ENCODE measurements at regions not wholly inside any gene's neighbourhood (a gene's known extent, or its start where the extent isn't known, plus 50 kb on each side); places are given as distances from the start of the nearest gene placed in this dataset.

DNA sequence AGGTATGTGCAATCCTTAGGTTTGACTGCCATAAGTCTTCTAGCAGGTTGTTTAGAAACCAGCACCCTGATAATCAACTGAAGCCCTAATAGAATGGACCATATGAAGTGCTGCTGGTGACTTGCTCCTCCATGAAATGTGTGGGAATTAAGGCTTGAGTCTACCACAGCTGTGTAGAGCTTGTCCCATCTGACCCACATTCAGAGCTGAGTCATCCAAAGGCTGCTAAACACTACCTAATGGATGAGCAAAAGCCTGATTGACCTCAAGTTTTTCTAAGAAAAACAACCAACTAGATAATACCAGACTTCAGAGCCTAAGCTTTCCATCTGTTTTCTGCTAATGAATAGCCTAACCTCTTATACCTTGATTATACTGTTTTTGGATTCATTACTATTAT lies 120.3 kb upstream of the MOCS1 start:
- DNase-seq = no peak

DNA sequence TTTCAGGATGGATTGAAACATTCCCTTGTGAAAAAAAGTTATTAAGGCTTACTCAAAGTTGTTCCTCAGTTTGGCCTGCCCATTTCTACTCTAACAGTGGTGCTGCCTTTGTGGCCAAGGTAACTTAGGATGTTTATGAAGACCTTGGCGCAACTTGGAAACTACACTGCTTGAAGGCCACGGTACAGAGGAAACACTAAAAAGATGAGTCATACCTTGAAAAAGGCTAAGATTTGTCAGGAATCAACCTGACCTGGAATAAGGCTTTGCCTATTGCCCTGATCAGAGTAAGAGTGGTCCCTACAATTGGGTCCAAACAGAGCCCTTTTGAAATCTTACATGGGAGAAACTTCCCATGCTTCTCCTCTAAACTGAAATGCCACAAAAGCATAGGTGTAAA lies 119.9 kb upstream of the MOCS1 start:
- DNase-seq = no peak

DNA sequence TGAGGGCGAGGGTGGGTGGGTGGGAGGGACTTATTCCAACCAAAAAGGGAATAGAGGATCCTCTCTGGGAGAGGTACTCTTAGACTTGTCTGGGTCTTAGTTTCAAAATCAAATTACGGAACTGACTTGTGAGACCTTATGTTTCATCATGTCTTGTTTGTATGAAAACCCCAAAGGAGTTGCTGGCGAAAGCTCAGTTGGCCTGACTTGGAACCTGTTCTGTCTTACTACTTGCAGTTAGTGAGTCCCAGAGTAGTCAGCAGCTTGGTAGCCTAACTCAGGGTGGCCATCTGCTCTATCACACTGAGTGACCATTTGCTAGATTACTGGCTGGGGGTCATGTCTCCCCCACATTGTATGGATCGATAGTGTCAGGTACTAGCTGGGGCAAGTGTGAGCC lies 114.9 kb upstream of the MOCS1 start:
- DNase-seq = no peak

DNA sequence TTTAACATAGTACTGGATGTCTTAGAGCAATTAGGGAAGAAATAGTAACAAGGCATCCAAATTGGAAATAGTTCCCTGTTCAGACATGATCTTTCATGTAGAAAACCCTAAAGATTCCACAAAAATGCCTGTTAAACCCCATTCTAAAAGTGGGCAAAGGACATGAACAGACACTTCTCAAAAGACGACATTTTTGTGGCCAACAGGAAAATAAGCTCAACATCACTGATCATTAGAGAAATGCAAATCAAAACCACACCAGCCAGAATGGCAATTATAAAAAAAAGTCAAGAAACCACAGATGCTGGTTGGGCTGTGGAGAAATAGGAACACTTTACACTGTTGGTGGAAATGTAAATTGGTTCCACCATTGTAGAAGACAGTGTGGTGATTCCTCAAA lies 109.9 kb upstream of the MOCS1 start:
- DNase-seq = no peak

DNA sequence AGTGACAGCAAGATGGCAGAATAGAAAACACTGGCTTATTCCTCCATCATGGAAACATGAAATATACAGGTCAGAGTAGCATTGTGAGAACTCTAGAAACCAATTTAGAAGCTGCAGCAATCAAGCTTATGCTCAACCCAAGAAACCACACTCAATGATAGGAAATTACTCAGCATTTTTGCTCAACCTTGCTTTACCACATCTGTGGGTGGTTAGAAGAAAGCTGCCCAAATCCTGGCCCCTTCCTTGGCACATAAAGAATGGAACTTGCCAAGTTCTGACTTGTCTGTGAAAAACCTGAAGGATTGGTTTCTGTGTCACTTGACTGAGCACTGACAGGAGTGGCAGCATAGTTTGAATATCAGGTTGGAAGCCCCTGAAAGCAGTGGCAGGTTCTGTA lies 108.0 kb upstream of the MOCS1 start:
- DNase-seq = no peak

DNA sequence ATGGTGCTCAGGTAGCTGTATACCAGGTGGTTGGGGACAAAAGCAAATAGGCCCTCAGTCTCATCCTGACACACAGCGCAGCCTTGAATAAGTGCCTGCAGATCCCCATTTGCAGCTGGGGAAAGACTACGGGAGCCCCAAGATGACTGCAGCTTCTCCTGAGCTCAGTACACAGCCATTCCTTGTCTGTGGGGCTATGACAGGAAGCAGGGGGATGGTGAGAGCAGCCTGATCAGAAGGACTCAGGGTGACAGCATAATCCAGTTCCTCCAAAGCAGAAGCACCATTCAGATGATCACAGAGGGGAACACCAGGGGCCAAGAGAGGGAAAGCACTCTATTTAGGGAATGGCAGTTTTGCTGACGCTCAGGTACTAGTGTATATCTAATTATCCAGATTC lies 104.8 kb upstream of the MOCS1 start:
- no peak for DNase-seq

DNA sequence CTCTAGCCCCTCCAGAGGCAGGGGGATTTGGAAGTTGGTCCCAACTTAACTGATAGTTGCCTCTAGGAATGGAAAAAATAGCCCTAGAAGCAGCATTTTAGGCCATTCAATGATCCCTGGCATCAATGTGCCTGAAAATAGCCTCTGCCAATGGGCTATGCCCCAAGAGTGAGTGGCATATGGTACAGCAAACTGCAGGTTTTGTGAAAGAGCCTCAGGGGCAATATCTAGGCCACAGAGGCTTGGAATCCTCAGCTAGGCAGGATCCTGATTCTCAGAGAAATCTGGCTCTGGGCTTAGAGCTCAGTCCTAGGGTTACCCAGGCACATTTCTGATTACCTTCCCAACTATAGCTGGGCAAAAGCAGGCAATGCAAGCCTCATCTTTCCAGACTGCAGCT lies 104.4 kb upstream of the MOCS1 start:
- DNase-seq = no peak

DNA sequence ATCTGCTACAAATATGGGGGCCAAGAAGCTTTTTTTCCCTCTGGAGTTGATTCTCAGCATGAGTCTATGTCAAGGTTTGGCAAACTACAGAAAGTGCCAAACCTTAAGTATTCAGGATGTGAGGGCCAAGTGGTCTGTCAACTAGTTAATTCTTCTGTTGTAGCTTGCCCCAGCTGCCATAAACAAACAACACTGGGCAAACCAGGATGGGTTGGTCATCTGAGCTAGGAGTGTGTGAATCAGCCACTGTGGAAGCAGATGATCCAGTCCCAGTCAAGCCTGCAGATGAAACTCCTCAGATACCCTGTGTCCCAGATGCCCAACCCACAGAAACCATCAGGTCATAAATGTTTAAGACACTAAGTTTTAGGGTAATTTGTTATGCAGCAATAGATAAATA lies 103.0 kb upstream of the MOCS1 start:
- DNase-seq = no peak

DNA sequence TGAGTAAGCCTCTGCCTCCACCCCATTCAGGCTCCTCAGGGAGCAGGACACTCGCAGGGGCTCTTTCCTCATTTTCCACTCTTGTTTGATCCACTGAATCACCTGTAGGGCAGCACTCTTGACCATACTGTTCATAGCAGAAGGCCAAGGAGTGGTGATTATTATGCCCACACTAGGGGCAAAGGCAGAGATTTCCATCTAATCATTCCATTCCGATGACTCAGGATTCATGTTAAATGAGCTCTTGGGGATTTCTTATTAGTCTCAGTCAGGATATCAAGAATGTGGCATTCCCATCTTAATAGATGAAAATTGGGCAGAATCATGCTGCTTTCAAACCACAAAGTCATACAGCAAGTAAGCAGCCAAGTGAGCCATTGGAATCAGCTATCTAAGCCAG lies 101.9 kb upstream of the MOCS1 start:
- DNase-seq = no peak

DNA sequence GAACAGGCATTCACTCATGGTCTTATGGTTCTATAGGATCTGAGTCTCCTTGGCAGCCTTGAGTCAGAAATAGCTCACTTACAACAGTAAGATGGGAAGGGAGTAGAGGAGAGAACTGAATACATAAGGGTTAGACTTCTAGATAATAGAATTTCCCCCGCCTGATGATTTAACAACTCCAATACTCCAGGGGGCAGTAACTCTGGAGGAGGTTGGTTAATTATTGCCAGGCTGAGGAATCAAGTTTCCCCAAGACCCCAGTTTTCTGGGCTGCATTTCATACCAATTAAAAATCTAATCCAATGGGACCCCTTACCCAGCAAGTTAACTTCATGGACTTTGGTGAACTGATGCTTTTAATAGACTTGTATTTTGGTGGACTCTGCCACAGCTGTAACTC lies 94.2 kb upstream of the MOCS1 start:
- no peak for DNase-seq

DNA sequence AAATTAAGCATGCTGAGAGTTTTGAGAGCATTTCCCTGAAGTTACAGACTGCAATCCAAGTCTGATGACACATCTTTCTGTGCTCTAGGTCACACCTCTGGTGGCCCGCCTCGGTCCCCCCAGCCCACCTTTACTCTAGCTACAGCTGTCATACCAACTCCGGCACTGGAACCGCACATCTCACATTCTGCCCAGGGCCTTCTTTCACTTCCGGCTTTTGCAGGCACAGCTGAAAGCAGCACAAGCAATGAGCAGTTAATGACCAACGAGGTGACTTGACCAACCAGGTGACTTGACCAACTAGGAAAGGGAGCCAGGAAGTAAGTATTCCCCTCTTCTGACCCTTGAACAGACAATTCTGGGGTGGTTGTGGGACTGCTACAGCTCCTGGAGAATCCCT lies 88.6 kb upstream of the MOCS1 start:
- no peak for DNase-seq

DNA sequence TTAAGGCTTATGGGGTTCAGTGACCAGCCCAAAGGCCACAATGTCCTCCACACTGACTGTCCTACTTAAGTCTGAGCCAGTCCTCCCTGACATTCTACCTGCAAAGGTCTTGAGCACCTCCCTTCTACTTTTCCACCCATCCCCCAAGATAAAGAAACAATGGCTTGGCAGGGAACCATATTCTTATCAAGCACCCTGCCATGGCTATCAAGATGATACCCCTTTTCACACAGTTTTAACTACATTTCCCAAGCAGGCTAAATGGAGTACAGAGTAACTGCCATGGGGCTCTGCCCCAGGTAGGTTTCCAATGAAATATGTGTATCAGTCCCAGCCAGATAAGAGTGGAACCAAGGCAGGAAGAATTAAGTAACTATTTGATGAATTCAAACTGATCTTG lies 85.9 kb upstream of the MOCS1 start:
- no peak for DNase-seq

DNA sequence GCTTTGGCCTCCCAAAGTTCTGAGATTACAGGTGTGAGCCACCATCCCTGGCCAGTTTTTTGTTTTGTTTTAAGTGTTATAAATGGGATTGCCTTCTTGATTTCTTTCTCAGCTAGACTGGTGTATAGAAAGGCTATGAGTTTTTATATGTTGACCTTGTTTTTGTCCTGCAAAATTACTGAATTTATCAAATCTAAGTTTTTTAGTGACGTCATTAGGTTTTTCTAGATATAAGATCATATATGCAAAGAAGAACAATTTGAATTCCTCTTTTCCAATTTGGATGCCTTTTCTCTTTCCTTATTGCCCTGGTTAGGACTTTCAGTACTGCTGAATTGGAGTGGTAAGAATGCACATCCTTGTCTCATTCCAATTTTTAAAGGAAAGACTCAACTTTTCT lies 81.3 kb upstream of the MOCS1 start:
- DNase-seq = no peak

DNA sequence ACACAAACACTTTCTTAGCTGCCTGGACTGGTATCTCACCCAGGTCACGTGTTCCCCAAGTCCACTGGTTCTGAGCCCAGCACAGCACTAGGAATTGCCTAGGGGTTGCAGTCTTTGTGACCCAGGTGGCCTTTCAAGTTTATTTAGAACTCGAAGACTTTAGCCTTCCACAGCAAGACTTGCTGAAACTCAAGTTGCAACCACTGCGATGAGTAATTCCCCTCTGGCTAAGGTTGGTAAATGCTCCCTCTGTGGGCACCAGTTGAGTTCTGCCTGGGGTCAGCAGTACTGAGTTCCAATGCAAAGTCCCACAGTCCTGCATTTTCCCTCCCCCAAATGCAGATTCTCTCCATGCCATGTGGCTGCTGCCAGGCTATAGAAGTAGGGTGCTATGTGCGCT lies 77.6 kb upstream of the MOCS1 start:
- DNase-seq = no peak

DNA sequence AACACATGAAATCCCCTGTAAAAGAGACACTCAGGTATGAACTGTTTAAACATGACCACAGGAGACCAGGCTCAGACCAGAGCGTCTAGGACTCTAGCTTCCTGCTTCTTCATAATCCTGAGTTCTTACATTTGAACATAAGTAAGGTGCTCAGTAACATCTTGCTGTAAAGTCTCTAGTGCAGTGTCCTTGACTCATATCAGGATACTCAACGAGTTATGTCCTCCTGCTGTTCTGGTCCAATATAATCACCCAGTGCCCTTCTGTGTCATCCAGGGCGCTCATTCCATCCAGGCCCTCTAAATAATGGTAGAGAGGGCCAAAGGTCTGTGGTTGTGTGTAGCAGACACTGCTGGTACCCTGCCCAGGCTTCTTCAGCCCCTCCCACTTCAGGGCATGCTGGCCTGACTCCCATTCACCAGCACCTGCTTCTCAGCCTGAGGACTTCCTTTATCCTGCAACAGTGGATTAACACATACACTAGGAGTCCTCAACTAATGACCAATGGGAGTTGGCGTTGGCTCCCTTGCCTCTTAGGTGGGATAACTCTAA lies 66.8 kb upstream of the MOCS1 start:
- no peak for DNase-seq

DNA sequence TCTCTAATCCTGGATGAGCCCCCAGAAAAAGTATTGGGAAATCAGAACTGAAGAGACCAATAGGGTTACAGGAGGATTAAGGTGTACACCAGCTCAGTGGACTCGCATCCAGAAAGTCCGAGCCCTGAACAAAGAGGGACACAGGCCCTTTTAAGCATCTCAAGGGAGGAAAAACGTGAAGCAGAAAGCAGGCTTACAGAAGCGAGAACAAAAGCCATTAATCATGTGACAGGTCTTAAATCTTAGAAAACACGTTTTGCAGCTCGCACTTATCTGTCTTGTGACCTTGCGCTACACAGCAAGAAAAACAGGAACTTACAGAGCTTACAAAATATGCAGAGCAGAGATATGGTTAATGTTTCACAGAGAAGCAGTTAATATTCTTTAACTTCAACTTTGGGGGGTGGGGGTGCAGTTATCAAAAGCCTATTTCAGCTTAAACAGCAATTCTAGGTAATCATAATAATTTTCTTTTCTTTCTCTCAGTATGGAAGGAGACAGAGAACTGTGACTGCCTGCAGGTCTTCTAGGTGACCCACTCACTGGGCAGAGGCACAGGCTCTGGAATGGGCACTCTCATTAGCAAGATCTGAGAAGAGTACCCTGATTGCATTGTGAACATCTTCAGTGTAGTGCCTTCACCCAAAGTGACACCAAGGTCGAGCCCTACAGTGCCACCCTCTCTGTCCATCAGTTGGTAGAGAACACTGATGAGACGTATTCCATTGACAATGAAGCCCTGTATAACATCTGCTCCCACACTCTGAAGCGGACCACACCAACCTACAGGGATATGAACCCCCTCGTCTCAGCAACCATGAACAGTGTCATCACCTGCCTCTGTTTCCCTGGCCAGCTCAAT lies 65.0 kb upstream of the MOCS1 start:
- DNase-seq = no peak

DNA sequence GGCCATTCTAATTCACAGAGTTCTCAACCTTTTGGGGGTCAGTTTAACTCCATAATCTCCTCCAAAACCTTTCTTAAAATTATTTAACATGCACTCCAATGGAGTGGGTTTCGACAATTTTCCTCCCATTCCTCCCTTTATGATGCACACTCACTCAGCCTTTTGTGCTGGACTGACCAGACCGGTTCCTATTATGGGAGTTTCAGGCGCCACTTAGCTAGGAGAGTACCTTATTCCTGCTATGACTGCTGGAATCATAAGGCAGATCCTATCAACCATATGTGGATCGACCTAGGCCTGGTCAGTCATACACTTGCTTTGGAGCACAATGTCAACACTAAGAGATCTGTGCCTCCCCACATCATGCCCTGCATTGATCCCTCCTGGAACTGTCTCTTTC lies 63.9 kb upstream of the MOCS1 start:
- no peak for DNase-seq

DNA sequence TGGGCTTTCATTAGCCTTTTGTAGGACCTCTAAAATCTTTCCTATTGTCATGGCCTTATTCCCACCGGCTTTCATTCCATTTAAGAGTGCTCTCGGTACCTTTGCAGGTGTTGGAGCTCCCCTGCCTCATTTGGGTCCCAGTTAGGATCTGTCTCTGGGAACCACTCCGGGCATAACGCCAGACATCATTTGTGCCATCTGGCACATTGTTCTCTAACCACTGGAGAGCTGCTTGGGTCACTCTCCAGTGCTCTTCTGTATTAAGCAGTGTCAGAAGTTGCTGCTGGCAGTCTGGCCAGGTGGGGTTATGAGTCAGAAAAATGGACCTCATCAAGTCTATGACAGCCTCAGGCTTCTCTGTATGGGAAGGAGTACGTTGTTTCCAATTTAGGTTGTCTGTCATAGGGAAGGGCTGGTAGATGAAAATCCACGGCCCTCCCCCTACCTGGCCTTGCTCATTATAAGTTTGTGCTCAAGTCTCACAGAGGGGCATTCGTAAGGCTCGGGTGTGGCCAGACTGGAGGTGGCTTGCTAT lies 62.9 kb upstream of the MOCS1 start:
- DNase-seq = no peak

DNA sequence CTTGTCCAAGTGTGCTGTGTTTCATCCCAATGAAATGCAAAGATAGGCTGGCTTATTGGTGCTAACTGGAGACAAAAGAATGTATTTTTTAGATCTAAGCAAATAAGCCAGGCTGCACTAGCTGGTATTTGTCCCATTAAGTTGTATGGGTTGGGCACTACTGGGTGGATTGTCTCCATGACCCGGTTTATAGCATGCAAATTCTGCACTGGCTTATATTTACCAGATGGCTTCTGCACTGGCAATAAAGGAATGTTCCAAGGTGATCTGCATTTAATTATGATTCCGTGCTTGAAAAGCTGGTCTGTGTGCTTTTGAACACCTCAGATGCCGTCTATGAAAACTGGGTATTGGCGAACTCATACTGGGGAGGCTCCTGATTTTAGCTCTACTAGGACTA lies 61.4 kb upstream of the MOCS1 start:
- DNase-seq = no peak

DNA sequence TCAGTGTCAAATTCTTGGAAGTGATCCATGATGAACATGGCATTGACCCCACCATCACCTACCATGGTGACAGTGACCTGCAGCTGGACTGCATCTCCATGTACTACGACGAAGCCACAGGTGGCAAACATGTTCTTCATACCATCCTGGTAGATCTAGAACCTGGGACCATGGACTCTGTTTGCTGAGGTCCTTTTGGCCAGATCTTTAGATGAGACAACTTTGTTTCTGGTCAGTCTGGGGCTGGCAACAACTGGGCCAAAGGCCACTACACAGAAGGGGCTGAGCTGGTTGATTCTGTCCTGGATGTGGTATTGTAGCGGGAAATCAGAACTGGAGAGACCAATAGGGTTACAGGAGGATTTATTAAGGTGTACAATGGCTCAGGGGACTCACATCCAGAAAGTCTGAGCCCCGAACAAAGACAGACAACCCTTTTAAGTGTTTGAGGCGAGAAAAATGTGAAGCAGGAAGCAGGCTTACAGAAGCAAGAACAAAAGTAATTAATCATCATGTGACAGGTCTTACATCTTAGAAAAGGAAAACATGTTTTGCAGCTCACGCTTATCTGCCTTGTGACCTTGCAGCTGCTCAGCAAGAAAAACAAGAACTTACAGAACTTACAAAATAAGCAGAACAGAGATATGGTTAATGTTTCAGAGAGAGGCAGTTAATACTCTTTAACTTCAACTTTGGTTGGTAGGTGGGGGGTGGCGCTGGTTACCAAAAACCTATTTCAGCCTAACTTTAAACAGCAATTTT lies 58.8 kb upstream of the MOCS1 start:
- no peak for DNase-seq

Data from NK-92 treated with Interleukin-12 subunit alpha and Interleukin-12 subunit beta, amount 100 ng/mL, for 24 hours (cell line).